PC-3 (cell line): ENCODE measurements at regions not wholly inside any gene's neighbourhood (a gene's known extent, or its start where the extent isn't known, plus 50 kb on each side); places are given as distances from the start of the nearest gene placed in this dataset.
A peak's percentile ranks its signal among the peaks of the same experiment; 100 is the strongest.

Source experiments
- ATAC-seq: fragments of 200-7000 bp; cut with Tn5 transposase; 2 replicates; pipeline ENCODE4 v1.9.1; 2020; ENCODE audit warnings: mild to moderate bottlenecking, moderate library complexity
- BruUV-seq: library from RNA; stranded (reverse); fragments of 400-500 nt; replicated peaks from 2 replicates; lab custom pipeline; 2021; lab: Mats Ljungman, UMichigan
- CTCF ChIA-PET: fragments of 300-600 bp; sonication (Branson Sonifier 250); formaldehyde crosslinking; loops from one replicate; lab custom pipeline; 2022; ENCODE audit warnings: antibody characterized with exemption; lab: Charles Lee
- POLR2A ChIA-PET: fragments of 300-600 bp; sonication (Branson Sonifier 250); formaldehyde crosslinking; loops from one replicate; lab custom pipeline; 2022; ENCODE audit warnings: antibody characterized with exemption; ENCODE audit not compliant: unreplicated experiment; lab: Charles Lee
- DNase-seq: peaks from one replicate; pipeline ENCODE4 v3.0.0-alpha.2; 2015
- H2AFZ ChIP-seq: fragments of 300-600 bp; sonication (generic); 2 replicates; pipeline ENCODE4 v1.6.0; 2016; ENCODE audit warnings: antibody characterized with exemption, low read length
- H3F3A ChIP-seq: fragments of 300-600 bp; sonication (generic); one replicate; pipeline ENCODE4 v1.6.0; 2017; ENCODE audit warnings: antibody characterized with exemption, low read length, control low read depth, mild to moderate bottlenecking; ENCODE audit not compliant: unreplicated experiment
- H3K27ac ChIP-seq: fragments of 300-600 bp; sonication (generic); 2 replicates; pipeline ENCODE4 v1.5.1; 2016; ENCODE audit warnings: mild to moderate bottlenecking, low read length
- H3K27me3 ChIP-seq: fragments of 300-600 bp; sonication (generic); 2 replicates; pipeline ENCODE4 v1.6.1; 2016; ENCODE audit warnings: low read length, mixed read lengths
- H3K36me3 ChIP-seq: fragments of 300-600 bp; sonication (generic); 2 replicates; pipeline ENCODE4 v1.6.1; 2016; ENCODE audit warnings: low read depth, mixed run types, low read length, mixed read lengths
- H3K4me1 ChIP-seq: fragments of 300-600 bp; sonication (generic); 2 replicates; pipeline ENCODE4 v1.5.1; 2016; ENCODE audit warnings: low read length; ENCODE audit not compliant: insufficient read depth
- H3K4me2 ChIP-seq: fragments of 300-600 bp; sonication (generic); 2 replicates; pipeline ENCODE4 v1.6.0; 2016; ENCODE audit warnings: low read length
- H3K4me3 ChIP-seq: fragments of 300-600 bp; sonication (generic); 2 replicates; pipeline ENCODE4 v1.5.1; 2016; ENCODE audit warnings: mild to moderate bottlenecking, low read length, mixed read lengths
- H3K79me2 ChIP-seq: fragments of 300-600 bp; sonication (generic); 2 replicates; pipeline ENCODE4 v1.6.1; 2017; ENCODE audit warnings: low read length, mixed read lengths
- H3K9ac ChIP-seq: fragments of 300-600 bp; sonication (generic); 2 replicates; pipeline ENCODE4 v1.6.0; 2016; ENCODE audit warnings: mild to moderate bottlenecking, low read length
- H3K9me2 ChIP-seq: fragments of 300-600 bp; sonication (generic); replicated peaks from 2 replicates; pipeline ENCODE4 v1.6.1; 2016; ENCODE audit warnings: mixed run types, low read length, mixed read lengths
- H3K9me3 ChIP-seq: fragments of 300-600 bp; sonication (generic); 2 replicates; pipeline ENCODE4 v1.6.1; 2016; ENCODE audit warnings: low read length, mixed read lengths
- H4K20me1 ChIP-seq: fragments of 300-600 bp; sonication (generic); 2 replicates; pipeline ENCODE4 v1.6.1; 2016; ENCODE audit warnings: low read length, mixed read lengths
- CTCF ChIP-seq: fragments of 300-600 bp; sonication (generic); conservative IDR thresholded peaks from 2 replicates; pipeline ENCODE4 v1.5.1; 2017; ENCODE audit warnings: antibody characterized with exemption, low read depth, mild to moderate bottlenecking, low read length
- EZH2 ChIP-seq: fragments of 300-600 bp; sonication (generic); IDR thresholded peaks from one replicate; pipeline ENCODE4 v1.6.1; 2017; ENCODE audit warnings: antibody characterized with exemption, mild to moderate bottlenecking, low read length; ENCODE audit not compliant: unreplicated experiment
- EZH2phosphoT487 ChIP-seq: fragments of 300-600 bp; sonication (generic); IDR thresholded peaks from 2 replicates; pipeline ENCODE4 v1.6.1; 2018; ENCODE audit warnings: mild to moderate bottlenecking, antibody characterized with exemption, low read length, borderline replicate concordance
- intact Hi-C: fragments of 100-400 bp; cut with micrococcal nuclease; formaldehyde crosslinking; loops from 2 replicates; pipeline ENCODE4 v1.9.0; 2023

GRCh38 chr3:102032491-102033383, 183.4 kb downstream of the NFKBIZ start:
- Histone ChIP-seq H3K9me3 (no peaks in the 10 kb centered on the region), H2AFZ (no peak overlapping the region), H3K36me3 (no peaks in the 10 kb centered on the region), H3K79me2 (no peaks in the 10 kb centered on the region), H3K27ac (no peak overlapping the region), H3K9ac (no peak overlapping the region), H4K20me1 (no peaks in the 10 kb centered on the region), H3K27me3 (no peaks in the 10 kb centered on the region), H3K4me3 (no peak overlapping the region), H3K4me2 (no peak overlapping the region), H3F3A (peaks cover 4% of the 10 kb centered on the region), H3K4me1 (peaks cover 15% of the 10 kb centered on the region), H3K9me2 (no peaks in the 10 kb centered on the region)
- ATAC-seq (peak; percentile 8; the same call in 1 of the 2 replicates), DNase-seq (no peak)
- POLR2A ChIA-PET = no interaction called here
- CTCF ChIA-PET = no interaction called here
- BruUV-seq = TSS peak; percentile 31
- intact Hi-C loops = loop anchor here (5.0 kb wide), 1 partner anchor 105 kb away; no protein-coding TSS in a partner anchor
- no peak for TF ChIP-seq EZH2
- no peak for TF ChIP-seq EZH2phosphoT487
- TF ChIP-seq CTCF = no peak

- H3K27me3 ChIP-seq = no peaks in the 10 kb centered on the region
- H2AFZ ChIP-seq = no peak overlapping the region
- ATAC-seq (peak; percentile 85), DNase-seq (peak; percentile 68)
- no peaks in the 10 kb centered on the region for H4K20me1 ChIP-seq
- no peak overlapping the region for H3K4me3 ChIP-seq
- no peaks in the 10 kb centered on the region for H3K9me3 ChIP-seq
- no peaks in the 10 kb centered on the region for H3K36me3 ChIP-seq
- POLR2A ChIA-PET = no interaction called here
- H3K27ac ChIP-seq = peak overlapping the region; percentile 60
- no peak overlapping the region for H3K4me2 ChIP-seq
- peaks cover 4% of the 10 kb centered on the region for H3F3A ChIP-seq
- peaks cover 15% of the 10 kb centered on the region for H3K4me1 ChIP-seq
- intact Hi-C loops = loop anchor here (1.0 to 5.0 kb wide), 4 partner anchors 18 to 226 kb away; no protein-coding TSS in a partner anchor
- H3K9ac ChIP-seq = no peak overlapping the region
- H3K9me2 ChIP-seq = no peaks in the 10 kb centered on the region
- CTCF ChIA-PET = no interaction called here
- BruUV-seq = TSS peak; percentile 93
- TF ChIP-seq EZH2phosphoT487 (no peak), EZH2 (no peak), CTCF (no peak)
- H3K79me2 ChIP-seq = no peaks in the 10 kb centered on the region
Observed at GRCh38 chr3:102034639-102035451, 185.5 kb downstream of the NFKBIZ start.
